ENCODE measurements at regions not wholly inside any gene's neighbourhood (a gene's known extent, or its start where the extent isn't known, plus 50 kb on each side); places are given as distances from the start of the nearest gene placed in this dataset.

DNA sequence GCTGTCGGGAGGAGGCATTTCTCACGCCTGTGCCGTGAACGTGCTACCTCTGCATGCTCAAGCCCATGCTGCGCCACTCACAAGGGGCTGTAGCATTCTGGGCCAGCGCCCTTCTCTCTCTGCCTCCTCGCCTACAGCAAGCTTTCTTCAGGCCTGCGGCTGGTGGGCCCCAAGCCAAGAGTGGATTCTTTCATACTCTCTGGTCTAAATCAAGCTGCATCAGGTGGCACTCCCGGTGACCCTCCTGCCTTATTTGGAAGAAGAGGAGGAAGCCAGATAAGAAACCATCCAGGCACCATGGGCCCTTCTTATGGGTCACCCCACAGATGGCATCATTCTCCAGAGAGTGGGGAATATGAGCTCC, 86.7 kb upstream of the DUSP5 start:
- TF ChIP-seq POLR2A (IDR thresholded peaks at IDR 0.05; ENCODE audit: low read length) (no peak), GATA1 (IDR thresholded peaks at IDR 0.05; ENCODE audit: low read depth, low read length) (no peak)

Data from erythroblast (primary cell).